ENCODE measurements at regions not wholly inside any gene's neighbourhood (a gene's known extent, or its start where the extent isn't known, plus 50 kb on each side); places are given as distances from the start of the nearest gene placed in this dataset.

- TF ChIP-seq, protein P1, sequence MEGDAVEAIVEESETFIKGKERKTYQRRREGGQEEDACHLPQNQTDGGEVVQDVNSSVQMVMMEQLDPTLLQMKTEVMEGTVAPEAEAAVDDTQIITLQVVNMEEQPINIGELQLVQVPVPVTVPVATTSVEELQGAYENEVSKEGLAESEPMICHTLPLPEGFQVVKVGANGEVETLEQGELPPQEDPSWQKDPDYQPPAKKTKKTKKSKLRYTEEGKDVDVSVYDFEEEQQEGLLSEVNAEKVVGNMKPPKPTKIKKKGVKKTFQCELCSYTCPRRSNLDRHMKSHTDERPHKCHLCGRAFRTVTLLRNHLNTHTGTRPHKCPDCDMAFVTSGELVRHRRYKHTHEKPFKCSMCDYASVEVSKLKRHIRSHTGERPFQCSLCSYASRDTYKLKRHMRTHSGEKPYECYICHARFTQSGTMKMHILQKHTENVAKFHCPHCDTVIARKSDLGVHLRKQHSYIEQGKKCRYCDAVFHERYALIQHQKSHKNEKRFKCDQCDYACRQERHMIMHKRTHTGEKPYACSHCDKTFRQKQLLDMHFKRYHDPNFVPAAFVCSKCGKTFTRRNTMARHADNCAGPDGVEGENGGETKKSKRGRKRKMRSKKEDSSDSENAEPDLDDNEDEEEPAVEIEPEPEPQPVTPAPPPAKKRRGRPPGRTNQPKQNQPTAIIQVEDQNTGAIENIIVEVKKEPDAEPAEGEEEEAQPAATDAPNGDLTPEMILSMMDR (IDR thresholded peaks at IDR 0.05), result no peak
- TF ChIP-seq EP300 (IDR thresholded peaks at IDR 0.05), result no peak
Observed at GRCh38 chr2:221264318-221264717, 307.8 kb downstream of the EPHA4 start.
